NCI-H187 (cell line): ENCODE measurements at regions not wholly inside any gene's neighbourhood (a gene's known extent, or its start where the extent isn't known, plus 50 kb on each side); places are given as distances from the start of the nearest gene placed in this dataset.

Source experiments
- DNase-seq, 2 experiments: peaks; one replicate each; lab custom pipeline; 2025; lab: John Stamatoyannopoulos, UW

GRCh38 chr14:93870377-93870776 lies 56.8 kb upstream of the FAM181A start:
- no peak for DNase-seq

- no peak for DNase-seq
Measured at GRCh38 chr14:93869427-93869826, 57.7 kb upstream of the FAM181A start.

- no peak for DNase-seq
Measured at GRCh38 chr14:93868165-93868564, 59.0 kb upstream of the FAM181A start.

- DNase-seq, result no peak
Measured at GRCh38 chr14:93862265-93862664, 64.9 kb upstream of the FAM181A start.

GRCh38 chr14:93861836-93862235 lies 65.3 kb upstream of the FAM181A start:
- DNase-seq, result no peak

GRCh38 chr14:93859957-93860356 lies 67.2 kb upstream of the FAM181A start:
- no peak for DNase-seq

- no peak for DNase-seq
Measured at GRCh38 chr14:93858896-93859295, 68.2 kb upstream of the FAM181A start.

- no peak for DNase-seq
Measured at GRCh38 chr14:93857500-93858283, 69.4 kb upstream of the PRIMA1 start.

- DNase-seq, result peak in 1 of 2 experiments; percentile 18
Measured at GRCh38 chr14:93857081-93857480, 68.8 kb upstream of the PRIMA1 start.

- DNase-seq, result no peak
Measured at GRCh38 chr14:93855737-93856136, 67.5 kb upstream of the PRIMA1 start.

- no peak for DNase-seq
Measured at GRCh38 chr14:93847473-93847872, 59.2 kb upstream of the PRIMA1 start.

GRCh38 chr14:93838238-93838637 lies 50.0 kb upstream of the PRIMA1 start:
- no peak for DNase-seq
